ENCODE measurements at regions not wholly inside any gene's neighbourhood (a gene's known extent, or its start where the extent isn't known, plus 50 kb on each side); places are given as distances from the start of the nearest gene placed in this dataset.

- DNase-seq (ENCODE audit: extremely low read depth in 1 of 4, low spot score in 3 of 4) (no peak), FAIRE-seq (no peak), ATAC-seq (no peak)
- intact Hi-C loops (cut with micrococcal nuclease): no loop called here
- no peaks in the 10 kb centered on the region for H3K4me1 ChIP-seq (replicated peaks in 1 of 2; ENCODE audit: control insufficient read depth in 2 of 2, insufficient read depth in 2 of 2, low read length in 2 of 2)
- no peaks in the 10 kb centered on the region for H3K27me3 ChIP-seq (ENCODE audit: control insufficient read depth in 2 of 2, insufficient read depth in 2 of 2, low read length in 2 of 2)
- no peaks in the 10 kb centered on the region for H3K9me1 ChIP-seq (ENCODE audit: control insufficient read depth, insufficient read depth, low read length)
- H3K9ac ChIP-seq (ENCODE audit: insufficient read depth in 1 of 2, low read depth in 2 of 2, low read length in 2 of 2): no peak overlapping the region
- no peak for TF ChIP-seq ESRRB (CRISPR knock-in tag; IDR thresholded peaks at IDR 0.05; ENCODE audit: borderline replicate concordance)
- TF ChIP-seq SIN3A (IDR thresholded peaks at IDR 0.05; ENCODE audit: borderline replicate concordance in 2 of 2, control insufficient read depth in 1 of 2, low read depth in 2 of 2, low read length in 2 of 2): no peak
- no peak for TF ChIP-seq EGR1 (conservative IDR thresholded peaks at IDR 0.05)
- no peak for TF ChIP-seq HSF4 (CRISPR knock-in tag; IDR thresholded peaks at IDR 0.05; ENCODE audit: borderline replicate concordance)
- no peaks in the 10 kb centered on the region for H3K79me2 ChIP-seq (ENCODE audit: control insufficient read depth, insufficient read depth, low read length)
- H4K20me1 ChIP-seq (replicated peaks; ENCODE audit: control insufficient read depth, insufficient read depth, low read length): no peaks in the 10 kb centered on the region
- H3K36me3 ChIP-seq (ENCODE audit: control insufficient read depth, insufficient read depth, low read length): no peaks in the 10 kb centered on the region
- in situ Hi-C loops (cut with MboI): no loop called here
- no peak overlapping the region for H3K27ac ChIP-seq (ENCODE audit: extremely low read depth, low read depth, low read length)
- no peaks in the 10 kb centered on the region for H3K9me3 ChIP-seq (replicated peaks; ENCODE audit: control insufficient read depth, insufficient read depth, low read depth, low read length)
- no peak overlapping the region for H2AFZ ChIP-seq (ENCODE audit: low read depth, low read length)
- no TSS peak for BruUV-seq (replicated peaks)
- H3K4me2 ChIP-seq (ENCODE audit: insufficient read depth, low read length): no peak overlapping the region
- CTCF ChIA-PET (ENCODE audit: low intra/inter-chr PET ratio): no interaction called here
- no peak overlapping the region for H3K4me3 ChIP-seq
- POLR2A ChIA-PET: no interaction called here
These were observed 74.3 kb upstream of the CLNK start for GRCh38 chr4:10758906-10759305.

DNA sequence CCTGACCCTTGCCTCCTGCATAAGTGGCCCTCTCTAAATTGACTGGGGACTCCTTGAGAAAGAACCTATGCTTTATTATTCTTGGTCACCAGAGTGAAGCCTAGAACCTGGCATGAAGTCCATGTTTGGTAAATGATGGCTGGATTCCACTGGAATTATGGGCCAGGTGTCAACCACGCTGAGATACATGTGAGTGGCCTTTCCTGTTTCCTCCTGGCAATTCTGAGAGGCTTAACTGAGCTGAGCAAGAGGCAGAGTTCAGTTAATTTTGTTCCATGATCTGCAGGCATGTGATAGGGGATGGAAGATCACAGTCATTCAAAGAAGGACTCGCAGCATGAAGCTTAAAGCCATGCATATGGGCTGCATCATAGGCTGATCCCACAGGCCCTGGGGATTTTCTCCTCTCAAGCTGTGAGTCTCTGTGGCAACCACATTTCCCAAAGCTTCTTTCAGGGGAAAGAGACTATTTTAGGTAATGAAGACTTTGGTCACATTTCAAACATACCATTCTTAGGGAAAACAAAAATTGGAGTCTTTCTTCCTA lies 69.4 kb upstream of the CLNK start:
- no peak overlapping the region for H2AFZ ChIP-seq (ENCODE audit: low read depth, low read length)
- no peak for FAIRE-seq
- no peaks in the 10 kb centered on the region for H3K36me3 ChIP-seq (ENCODE audit: control insufficient read depth, insufficient read depth, low read length)
- TF ChIP-seq ZNF589 (CRISPR knock-in tag; IDR thresholded peaks at IDR 0.05; ENCODE audit: low read depth) (no peak), FOXP4 (CRISPR knock-in tag; IDR thresholded peaks at IDR 0.05; ENCODE audit: borderline replicate concordance) (no peak), NR4A1 (CRISPR knock-in tag; IDR thresholded peaks at IDR 0.05) (no peak), NR4A1 (tag; IDR thresholded peaks at IDR 0.05) (no peak)
- H3K4me2 ChIP-seq (ENCODE audit: insufficient read depth, low read length): no peak overlapping the region
- no peaks in the 10 kb centered on the region for H3K9me3 ChIP-seq (replicated peaks; ENCODE audit: control insufficient read depth, insufficient read depth, low read depth, low read length)
- in situ Hi-C loops (cut with MboI) (no loop called here), intact Hi-C loops (cut with micrococcal nuclease) (no loop called here)
- H3K4me3 ChIP-seq: no peak overlapping the region
- BruUV-seq (replicated peaks): no TSS peak
- no peak overlapping the region for H3K9ac ChIP-seq (ENCODE audit: insufficient read depth in 1 of 2, low read depth in 2 of 2, low read length in 2 of 2)
- ChIA-PET POLR2A (no interaction called here), CTCF (ENCODE audit: low intra/inter-chr PET ratio) (no interaction called here)
- 0% methylated on average over 2 of the region's 2 CpGs for WGBS (ENCODE audit: insufficient coverage, low coverage, missing lambda C conversion rate)
- no peaks in the 10 kb centered on the region for H3K79me2 ChIP-seq (ENCODE audit: control insufficient read depth, insufficient read depth, low read length)
- H4K20me1 ChIP-seq (replicated peaks; ENCODE audit: control insufficient read depth, insufficient read depth, low read length): no peaks in the 10 kb centered on the region
- no peak for DNase-seq (ENCODE audit: extremely low read depth in 1 of 4, low spot score in 3 of 4)
- H3K27me3 ChIP-seq (ENCODE audit: control insufficient read depth in 2 of 2, insufficient read depth in 2 of 2, low read length in 2 of 2): no peaks in the 10 kb centered on the region
- H3K4me1 ChIP-seq (replicated peaks in 1 of 2; ENCODE audit: control insufficient read depth in 2 of 2, insufficient read depth in 2 of 2, low read length in 2 of 2): no peaks in the 10 kb centered on the region
- no peak overlapping the region for H3K27ac ChIP-seq (ENCODE audit: extremely low read depth, low read depth, low read length)
- ATAC-seq: no peak
- H3K9me1 ChIP-seq (ENCODE audit: control insufficient read depth, insufficient read depth, low read length): no peaks in the 10 kb centered on the region
